Neural progenitor cell (in vitro differentiated cells): ENCODE measurements at regions not wholly inside any gene's neighbourhood (a gene's known extent, or its start where the extent isn't known, plus 50 kb on each side); places are given as distances from the start of the nearest gene placed in this dataset.

ENCODE experiments used
- DNase-seq: peaks from one replicate; pipeline ENCODE4 v3.0.0-alpha.2; 2016; ENCODE audit warnings: low spot score
- H2AFZ ChIP-seq: fragments of 200-600 bp; sonication (generic); replicated peaks from 2 replicates; pipeline ENCODE4 v1.6.1; 2016; ENCODE audit warnings: antibody characterized with exemption
- H3F3A ChIP-seq: fragments of 200-600 bp; sonication (generic); 2 replicates; pipeline ENCODE4 v1.6.1; 2016; ENCODE audit warnings: antibody characterized with exemption, low read depth
- H3K27ac ChIP-seq: fragments of 200-600 bp; sonication (generic); 2 replicates; pipeline ENCODE4 v1.5.1; 2016; ENCODE audit warnings: mild to moderate bottlenecking
- H3K27me3 ChIP-seq: fragments of 200-600 bp; sonication (generic); 2 replicates; pipeline ENCODE4 v1.6.1; 2016; ENCODE audit warnings: mild to moderate bottlenecking, moderate library complexity
- H3K36me3 ChIP-seq: fragments of 200-600 bp; sonication (generic); 2 replicates; pipeline ENCODE4 v1.5.1; 2016
- H3K4me1 ChIP-seq: fragments of 200-600 bp; sonication (generic); 2 replicates; pipeline ENCODE4 v1.6.1; 2016; ENCODE audit warnings: mixed run types
- H3K4me2 ChIP-seq: fragments of 200-600 bp; sonication (generic); 2 replicates; pipeline ENCODE4 v1.6.1; 2016
- H3K4me3 ChIP-seq: fragments of 200-600 bp; sonication (generic); 2 replicates; pipeline ENCODE4 v1.5.1; 2016
- H3K79me2 ChIP-seq: fragments of 200-600 bp; sonication (generic); 2 replicates; pipeline ENCODE4 v1.6.1; 2016; ENCODE audit warnings: low read depth
- H3K9ac ChIP-seq: fragments of 200-600 bp; sonication (generic); 2 replicates; pipeline ENCODE4 v1.6.1; 2016
- H3K9me3 ChIP-seq: fragments of 200-600 bp; sonication (generic); 2 replicates; pipeline ENCODE4 v1.5.1; 2016; ENCODE audit warnings: low read depth
- H4K20me1 ChIP-seq: fragments of 200-600 bp; sonication (generic); 2 replicates; pipeline ENCODE4 v1.6.1; 2016; ENCODE audit warnings: low read depth
- H3K27ac Mint-ChIP-seq: 3 replicates; pipeline ENCODE4 v1.8.0; 2021; ENCODE audit warnings: mixed read lengths
- H3K27me3 Mint-ChIP-seq: 2 replicates; pipeline ENCODE4 v1.8.0; 2022; ENCODE audit warnings: low read depth, mild to moderate bottlenecking, inconsistent platforms, moderate library complexity, mixed read lengths; ENCODE audit not compliant: insufficient read depth
- H3K36me3 Mint-ChIP-seq: 3 replicates; pipeline ENCODE4 v1.8.0; 2021; ENCODE audit warnings: mixed read lengths
- H3K4me1 Mint-ChIP-seq: 3 replicates; pipeline ENCODE4 v1.8.0; 2021; ENCODE audit warnings: mixed read lengths
- H3K4me3 Mint-ChIP-seq: 3 replicates; pipeline ENCODE4 v1.8.0; 2021; ENCODE audit warnings: mild to moderate bottlenecking, moderate library complexity, mixed read lengths
- H3K9me3 Mint-ChIP-seq: 3 replicates; pipeline ENCODE4 v1.8.0; 2020; ENCODE audit warnings: mixed read lengths
- CTCF ChIP-seq: fragments of 200-600 bp; sonication (generic); IDR thresholded peaks from 2 replicates; pipeline ENCODE4 v1.5.1; 2017; ENCODE audit warnings: antibody characterized with exemption, mild to moderate bottlenecking
- EZH2 ChIP-seq: fragments of 200-600 bp; sonication (generic); IDR thresholded peaks from 2 replicates; pipeline ENCODE4 v1.6.1; 2017; ENCODE audit warnings: antibody characterized with exemption, mild to moderate bottlenecking, moderate library complexity
- EZH2phosphoT487 ChIP-seq: fragments of 200-600 bp; sonication (generic); IDR thresholded peaks from 2 replicates; pipeline ENCODE4 v1.6.1; 2017; ENCODE audit warnings: antibody characterized with exemption

DNA sequence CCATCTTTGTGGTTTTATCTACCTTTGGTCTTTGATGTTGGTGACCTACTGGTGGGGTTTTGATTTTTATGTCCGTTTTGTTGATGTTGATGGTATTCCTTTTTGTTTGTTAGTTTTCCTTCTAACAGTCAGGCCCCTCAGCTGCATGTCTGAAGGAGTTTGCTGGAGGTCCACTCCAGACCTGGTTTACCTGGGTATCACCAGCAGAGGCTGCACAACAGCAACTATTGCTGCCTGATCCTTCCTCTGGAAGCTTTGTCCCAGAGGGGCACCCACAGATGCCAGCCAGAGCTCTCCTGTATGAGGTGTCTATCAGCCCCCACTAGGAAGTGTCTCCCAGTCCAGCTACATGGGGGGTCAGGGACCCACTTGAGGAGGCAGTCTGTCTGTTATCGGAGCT, 199.3 kb upstream of the WDFY3 start:
- Mint-ChIP-seq H3K9me3 (no peaks in the 10 kb centered on the region), H3K27me3 (peaks cover under 1% of the 10 kb centered on the region), H3K36me3 (no peaks in the 10 kb centered on the region), H3K4me1 (no peaks in the 10 kb centered on the region), H3K27ac (no peak overlapping the region), H3K4me3 (no peak overlapping the region)
- no peak overlapping the region for H3K4me2 ChIP-seq
- no peaks in the 10 kb centered on the region for H3K9me3 ChIP-seq
- no peak for TF ChIP-seq EZH2phosphoT487
- TF ChIP-seq CTCF: peak; percentile 7
- no peaks in the 10 kb centered on the region for H4K20me1 ChIP-seq
- no peaks in the 10 kb centered on the region for H3K4me1 ChIP-seq
- no peak overlapping the region for H3K4me3 ChIP-seq
- no peak for DNase-seq
- no peaks in the 10 kb centered on the region for H3K36me3 ChIP-seq
- H3K27me3 ChIP-seq: no peaks in the 10 kb centered on the region
- H3K27ac ChIP-seq: no peak overlapping the region
- no peak overlapping the region for H2AFZ ChIP-seq
- H3K79me2 ChIP-seq: no peaks in the 10 kb centered on the region
- H3F3A ChIP-seq: no peaks in the 10 kb centered on the region
- no peak overlapping the region for H3K9ac ChIP-seq

DNA sequence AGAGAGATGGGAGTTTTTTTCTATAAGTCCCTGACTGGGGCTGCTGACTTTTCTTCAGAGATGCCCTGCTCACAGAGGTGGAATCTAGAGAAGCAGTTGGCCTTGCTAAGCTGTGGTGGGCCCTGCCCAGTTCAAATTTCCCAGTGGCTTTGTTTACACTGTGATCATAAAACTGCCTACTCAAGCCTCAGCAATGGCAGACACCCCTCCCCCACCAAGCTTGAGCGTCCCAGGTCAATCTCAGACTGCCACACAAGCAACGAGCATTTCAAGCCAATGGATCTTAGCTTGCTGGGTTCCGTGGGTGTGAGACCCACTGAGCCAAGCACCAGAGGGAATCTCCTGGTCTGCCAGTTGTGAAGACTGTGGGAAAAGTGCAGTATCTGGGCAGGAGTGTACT, 199.8 kb upstream of the WDFY3 start:
- H3K9me3 Mint-ChIP-seq: no peaks in the 10 kb centered on the region
- H3K36me3 ChIP-seq: no peaks in the 10 kb centered on the region
- no peak overlapping the region for H3K27ac ChIP-seq
- H3F3A ChIP-seq: no peaks in the 10 kb centered on the region
- H3K36me3 Mint-ChIP-seq: no peaks in the 10 kb centered on the region
- H3K4me1 Mint-ChIP-seq: no peaks in the 10 kb centered on the region
- H3K79me2 ChIP-seq: no peaks in the 10 kb centered on the region
- DNase-seq: no peak
- no peaks in the 10 kb centered on the region for H3K27me3 Mint-ChIP-seq
- no peaks in the 10 kb centered on the region for H3K4me1 ChIP-seq
- H3K4me2 ChIP-seq: no peak overlapping the region
- H3K27me3 ChIP-seq: no peaks in the 10 kb centered on the region
- H3K4me3 ChIP-seq: no peak overlapping the region
- TF ChIP-seq CTCF (no peak), EZH2phosphoT487 (no peak), EZH2 (no peak)
- no peak overlapping the region for H2AFZ ChIP-seq
- no peaks in the 10 kb centered on the region for H4K20me1 ChIP-seq
- H3K9me3 ChIP-seq: no peaks in the 10 kb centered on the region
- no peak overlapping the region for H3K9ac ChIP-seq
- no peak overlapping the region for H3K4me3 Mint-ChIP-seq
- H3K27ac Mint-ChIP-seq: no peak overlapping the region

- Histone ChIP-seq H3K9me3 (no peaks in the 10 kb centered on the region), H3K36me3 (no peaks in the 10 kb centered on the region), H3K9ac (no peak overlapping the region), H3K4me2 (no peak overlapping the region), H3K4me1 (no peaks in the 10 kb centered on the region), H3K79me2 (no peaks in the 10 kb centered on the region), H3K27me3 (no peaks in the 10 kb centered on the region), H4K20me1 (no peaks in the 10 kb centered on the region), H2AFZ (no peak overlapping the region), H3F3A (no peaks in the 10 kb centered on the region), H3K4me3 (no peak overlapping the region), H3K27ac (no peak overlapping the region)
- no peaks in the 10 kb centered on the region for H3K9me3 Mint-ChIP-seq
- H3K4me3 Mint-ChIP-seq: no peak overlapping the region
- no peak for DNase-seq
- H3K27me3 Mint-ChIP-seq: no peaks in the 10 kb centered on the region
- H3K4me1 Mint-ChIP-seq: no peaks in the 10 kb centered on the region
- no peak overlapping the region for H3K27ac Mint-ChIP-seq
- TF ChIP-seq CTCF (no peak), EZH2 (no peak), EZH2phosphoT487 (no peak)
- no peaks in the 10 kb centered on the region for H3K36me3 Mint-ChIP-seq
These were observed 201.8 kb upstream of the WDFY3 start for GRCh38 chr4:85168234-85168834.
